Adrenal gland (tissue), 9 donors: ENCODE measurements at regions not wholly inside any gene's neighbourhood (a gene's known extent, or its start where the extent isn't known, plus 50 kb on each side); places are given as distances from the start of the nearest gene placed in this dataset.

Experiments
- DNase-seq, 7 donors: peaks; one replicate each; pipeline ENCODE4 v3.0.0-alpha.2; 2019 to 2020
- H3K27ac ChIP-seq, 5 donors: fragments of 200-600 bp; sonication (generic) in 4 of 5; 1 replicate in 3 of 5; 2 replicates in 2 of 5; pipeline versions ENCODE4 v1.5.1 to v1.8.0; 2016 to 2020; ENCODE audit warnings: mild to moderate bottlenecking in 1 of 5
- H3K27me3 ChIP-seq: fragments of 200-600 bp; 2 replicates; pipeline ENCODE4 v1.8.0; 2021
- H3K36me3 ChIP-seq, 2 donors: fragments of 200-600 bp; replicated peaks in 1 of 2; 1 replicate in 1 of 2; 2 replicates in 1 of 2; pipeline versions ENCODE4 v1.5.1 to v1.8.0; 2018 to 2022
- H3K4me1 ChIP-seq, 2 donors: fragments of 200-600 bp; replicated peaks in 1 of 2; 1 replicate in 1 of 2; 2 replicates in 1 of 2; pipeline versions ENCODE4 v1.5.1 to v1.8.0; 2018 to 2021
- H3K4me3 ChIP-seq, 4 donors: fragments of 200-600 bp; sonication (generic) in 3 of 4; one replicate each; pipeline ENCODE4 v1.5.1; 2016 to 2018
- H3K9me3 ChIP-seq, 3 donors: fragments of 200-600 bp; sonication (generic) in 1 of 3; replicated peaks in 1 of 3; 1 replicate in 2 of 3; 2 replicates in 1 of 3; pipeline versions ENCODE4 v1.5.1 to v1.8.0; 2016 to 2021
- CTCF ChIP-seq, 6 experiments: fragments of 450-650 bp in 4 of 6; fragments of 200-600 bp in 2 of 6; sonication (generic) in 1 of 6; IDR thresholded peaks; 1 replicate in 5 of 6; 2 replicates in 1 of 6; pipeline versions ENCODE4 v1.5.1 to v1.8.0; 2016 to 2021; ENCODE audit warnings: antibody characterized with exemption in 6 of 6, mild to moderate bottlenecking in 2 of 6, moderate library complexity in 1 of 6
- POLR2A ChIP-seq, 2 donors: fragments of 450-650 bp; IDR thresholded peaks; one replicate each; pipeline ENCODE4 v1.6.1; 2017; ENCODE audit warnings: antibody characterized with exemption in 2 of 2, mild to moderate bottlenecking in 2 of 2, moderate library complexity in 1 of 2
- WGBS, 4 donors: extraction: QIAGEN DNeasy Blood & Tissue Kit in 2 of 4; methylation state at CpG; one replicate each; pipeline versions ENCODE4 v1.1.5 to v1.1.7; 2013 to 2017; 5-methylcytosine and 5-hydroxymethylcytosine counted together
- intact Hi-C, 2 donors: fragments of 100-400 bp; cut with DNase I; formaldehyde crosslinking; loops; one replicate each; pipeline versions ENCODE4 v1.14.1 to v1.15.0; 2022 to 2023
- donor health status: healthy with polysubstance abuse.
- donor health status: Bipolar disorder and iron deficiency.
- donor health status: DM: yes; HTN: yes; CAD: no.
- donor health status: DM: no; HTN: no; CAD: no.
- donor health status: DM: no; HTN: no; CAD: no.

- DNase-seq: no peak
- 86 to 93% (median 91%) methylated on average over 10 of the region's 10 CpGs for WGBS, 4 donors
- H3K9me3 ChIP-seq: no peaks in the 10 kb centered on the region
- TF ChIP-seq POLR2A (IDR thresholded peaks at IDR 0.05) (no peak), CTCF (IDR thresholded peaks at IDR 0.05) (no peak)
- no peaks in the 10 kb centered on the region for H3K36me3 ChIP-seq
- intact Hi-C loops: no loop called here
- H3K4me1 ChIP-seq: no peaks in the 10 kb centered on the region
- H3K4me3 ChIP-seq: no peak overlapping the region
- H3K27ac ChIP-seq: no peak overlapping the region
- H3K27me3 ChIP-seq: no peaks in the 10 kb centered on the region
These were observed 66.2 kb upstream of the SELENOK start for GRCh38 chr3:53957831-53958230.

- Histone ChIP-seq H3K4me3 (no peak overlapping the region), H3K9me3 (no peaks in the 10 kb centered on the region), H3K4me1 (no peaks in the 10 kb centered on the region), H3K27ac (no peak overlapping the region), H3K27me3 (no peaks in the 10 kb centered on the region), H3K36me3 (no peaks in the 10 kb centered on the region)
- intact Hi-C loops: no loop called here
- DNase-seq: no peak
- WGBS, 4 donors: 69 to 76% (median 74%) methylated on average over 6 of the region's 6 CpGs
- TF ChIP-seq POLR2A (IDR thresholded peaks at IDR 0.05) (no peak), CTCF (IDR thresholded peaks at IDR 0.05) (no peak)
These were observed 64.9 kb upstream of the SELENOK start for GRCh38 chr3:53956586-53956985.

DNA sequence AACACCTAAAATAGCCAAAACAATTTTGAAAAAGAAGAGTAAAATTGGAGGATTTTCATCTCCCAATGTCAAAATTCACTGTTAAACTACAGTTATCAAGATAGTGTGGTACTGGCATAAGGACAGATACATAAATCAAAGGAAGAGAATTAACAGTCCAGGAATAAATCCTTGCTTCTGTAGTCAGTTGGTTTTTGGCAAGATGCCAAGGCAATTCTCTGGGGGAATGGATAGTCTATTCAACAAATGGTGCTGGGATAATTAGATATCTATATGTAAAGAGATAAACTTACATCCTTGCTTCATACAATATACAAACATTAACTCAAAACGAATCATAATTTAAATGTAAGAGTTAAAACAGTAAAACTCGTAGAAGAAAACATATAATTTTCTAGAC, 57.9 kb upstream of the SELENOK start:
- H3K4me3 ChIP-seq: no peak overlapping the region
- 50 to 67% (median 58%) methylated on average over 2 of the region's 2 CpGs for WGBS, 4 donors
- DNase-seq: no peak
- no peak for TF ChIP-seq POLR2A (IDR thresholded peaks at IDR 0.05)
- TF ChIP-seq CTCF (IDR thresholded peaks at IDR 0.05): no peak
- H3K27ac ChIP-seq: no peak overlapping the region
- H3K27me3 ChIP-seq: peaks cover 4% of the 10 kb centered on the region
- intact Hi-C loops: no loop called here
- H3K4me1 ChIP-seq: no peaks in the 10 kb centered on the region
- no peaks in the 10 kb centered on the region for H3K9me3 ChIP-seq
- H3K36me3 ChIP-seq: no peaks in the 10 kb centered on the region

GRCh38 chr3:53948174-53948573, 56.5 kb upstream of the SELENOK start:
- 61 to 78% (median 73%) methylated on average over 1 of the region's 1 CpG for WGBS, 4 donors
- peaks cover 4% of the 10 kb centered on the region for H3K27me3 ChIP-seq
- H3K4me3 ChIP-seq: no peak overlapping the region
- intact Hi-C loops: no loop called here
- no peaks in the 10 kb centered on the region for H3K9me3 ChIP-seq
- no peak overlapping the region for H3K27ac ChIP-seq
- no peak for DNase-seq
- H3K36me3 ChIP-seq: no peaks in the 10 kb centered on the region
- TF ChIP-seq POLR2A (IDR thresholded peaks at IDR 0.05): no peak
- TF ChIP-seq CTCF (IDR thresholded peaks at IDR 0.05): no peak
- H3K4me1 ChIP-seq: no peaks in the 10 kb centered on the region
